ENCODE measurements at regions not wholly inside any gene's neighbourhood (a gene's known extent, or its start where the extent isn't known, plus 50 kb on each side); places are given as distances from the start of the nearest gene placed in this dataset.

DNA sequence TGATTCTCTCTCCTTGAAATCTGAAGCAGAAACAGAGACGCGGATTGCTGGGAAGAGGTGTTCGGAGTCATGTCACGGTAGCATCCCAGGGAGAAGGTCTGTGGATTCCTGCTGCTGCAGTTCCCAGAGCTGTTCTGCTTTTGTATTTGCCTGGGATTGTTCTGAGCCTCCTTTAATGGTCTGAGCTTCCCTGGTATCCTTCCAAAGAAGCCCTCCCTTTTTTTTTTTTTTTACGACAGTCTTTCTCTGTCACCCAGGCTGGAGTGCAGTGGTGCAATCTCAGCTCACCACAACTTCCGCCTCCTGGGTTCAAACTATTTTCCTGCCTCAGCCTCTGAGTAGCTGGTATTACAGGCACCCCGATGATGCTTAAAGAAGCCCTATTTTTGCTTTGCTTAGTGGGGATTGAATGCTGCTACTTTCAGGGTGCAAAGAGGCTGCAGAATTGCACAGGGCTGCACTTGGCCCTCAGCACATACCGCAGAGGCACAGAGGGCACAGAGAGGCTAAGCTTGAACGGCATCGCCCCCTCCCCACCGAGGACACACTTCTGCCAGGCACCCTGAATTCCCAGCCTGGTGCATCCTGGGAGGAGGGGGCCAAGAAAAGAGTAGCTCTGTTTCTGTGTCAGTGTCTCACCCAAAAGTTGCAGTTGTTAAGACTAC is 208.6 kb upstream of the GALNT17 start:
- no peak for TF ChIP-seq POLR2A (IDR thresholded peaks at IDR 0.05)
- TF ChIP-seq, protein P1, sequence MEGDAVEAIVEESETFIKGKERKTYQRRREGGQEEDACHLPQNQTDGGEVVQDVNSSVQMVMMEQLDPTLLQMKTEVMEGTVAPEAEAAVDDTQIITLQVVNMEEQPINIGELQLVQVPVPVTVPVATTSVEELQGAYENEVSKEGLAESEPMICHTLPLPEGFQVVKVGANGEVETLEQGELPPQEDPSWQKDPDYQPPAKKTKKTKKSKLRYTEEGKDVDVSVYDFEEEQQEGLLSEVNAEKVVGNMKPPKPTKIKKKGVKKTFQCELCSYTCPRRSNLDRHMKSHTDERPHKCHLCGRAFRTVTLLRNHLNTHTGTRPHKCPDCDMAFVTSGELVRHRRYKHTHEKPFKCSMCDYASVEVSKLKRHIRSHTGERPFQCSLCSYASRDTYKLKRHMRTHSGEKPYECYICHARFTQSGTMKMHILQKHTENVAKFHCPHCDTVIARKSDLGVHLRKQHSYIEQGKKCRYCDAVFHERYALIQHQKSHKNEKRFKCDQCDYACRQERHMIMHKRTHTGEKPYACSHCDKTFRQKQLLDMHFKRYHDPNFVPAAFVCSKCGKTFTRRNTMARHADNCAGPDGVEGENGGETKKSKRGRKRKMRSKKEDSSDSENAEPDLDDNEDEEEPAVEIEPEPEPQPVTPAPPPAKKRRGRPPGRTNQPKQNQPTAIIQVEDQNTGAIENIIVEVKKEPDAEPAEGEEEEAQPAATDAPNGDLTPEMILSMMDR (IDR thresholded peaks at IDR 0.05) = no peak
